HG03064 (cell line): ENCODE measurements at regions not wholly inside any gene's neighbourhood (a gene's known extent, or its start where the extent isn't known, plus 50 kb on each side); places are given as distances from the start of the nearest gene placed in this dataset.
A peak's percentile ranks its signal among the peaks of the same experiment; 100 is the strongest.
"Not testable (repeated sequence)": the region's sequence is repeated elsewhere in the genome, so short reads cannot be mapped to it uniquely, and the experiment has no call there.

Experiments used
- ATAC-seq: cut with Tn5 transposase; IDR thresholded peaks from one replicate; pipeline ENCODE4 v1.9.1; 2021; ENCODE audit warnings: low read depth; ENCODE audit not compliant: unreplicated experiment

DNA sequence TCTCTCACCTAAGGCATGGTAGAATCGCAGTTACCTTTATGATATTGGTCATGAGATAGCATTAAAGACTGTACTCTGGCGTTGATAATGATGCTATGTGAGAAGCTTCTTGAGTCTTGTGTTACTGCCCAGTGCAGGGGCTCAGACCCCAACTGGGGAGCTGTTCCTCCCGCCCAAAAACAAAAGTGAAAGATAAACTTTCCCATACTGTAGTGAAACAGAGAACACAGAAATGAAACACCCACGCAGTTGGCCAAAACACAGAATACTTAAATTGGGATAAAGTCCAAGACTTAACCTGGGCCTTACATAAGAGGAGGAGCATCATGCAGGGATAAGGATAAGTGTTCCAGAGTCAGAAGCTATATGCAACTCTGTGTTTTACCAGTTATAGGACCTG, 130.6 kb downstream of the HHIPL2 start:
- no peak for ATAC-seq

DNA sequence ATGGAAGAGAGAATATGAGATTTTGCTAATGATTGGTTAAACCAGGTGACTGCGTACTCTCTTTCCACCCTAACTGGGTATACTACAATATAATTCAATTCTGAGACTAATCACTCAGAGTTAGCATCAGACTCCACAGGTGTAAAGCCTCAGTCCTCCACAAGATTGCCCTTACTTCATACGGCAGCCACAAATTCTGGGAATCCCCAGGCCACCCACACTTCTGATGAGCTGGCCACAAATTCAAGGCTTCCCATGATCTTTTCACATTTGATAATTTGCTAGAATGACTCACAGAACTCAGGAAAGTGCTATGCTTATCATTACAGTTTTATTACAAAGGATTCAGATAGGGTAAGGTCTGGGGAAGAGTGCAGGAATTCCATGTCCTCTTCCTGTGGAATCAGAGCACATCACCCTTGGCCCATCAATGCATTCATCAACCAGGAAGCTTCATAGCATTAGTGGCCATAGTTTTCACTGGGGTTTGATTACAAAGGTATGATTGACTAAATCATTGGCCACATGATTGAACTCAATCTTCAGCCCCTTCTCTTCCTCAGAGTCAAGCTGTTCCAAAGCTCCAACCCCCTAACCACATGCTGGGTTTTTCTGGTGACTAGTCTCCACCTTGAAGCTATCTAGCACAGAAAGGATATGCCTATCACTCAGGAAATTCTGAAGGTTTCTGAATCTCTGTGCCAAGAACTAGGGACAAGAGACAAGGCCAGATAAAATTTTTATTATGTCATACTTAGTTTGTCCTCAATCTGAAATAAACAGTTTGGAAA, 131.7 kb downstream of the HHIPL2 start:
- ATAC-seq: no peak

DNA sequence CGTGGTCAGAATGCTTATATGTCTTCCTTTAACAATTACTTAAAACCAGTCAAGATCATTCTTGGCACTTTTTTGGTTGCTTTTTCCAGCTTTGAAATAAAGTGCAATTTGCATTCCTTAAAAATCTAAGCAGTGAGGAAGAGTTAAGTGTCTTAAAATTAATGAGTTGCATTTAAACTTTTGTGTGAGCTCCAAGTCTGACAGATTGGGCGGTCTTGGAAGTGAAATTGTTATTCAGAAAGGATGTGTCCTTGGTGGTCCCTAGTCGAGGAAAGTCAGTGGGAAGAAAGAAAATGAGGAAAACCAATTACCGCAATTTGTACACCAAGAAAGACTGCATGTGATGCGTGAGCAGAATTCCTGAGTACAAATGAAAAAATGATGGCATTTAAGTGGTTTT, 132.5 kb downstream of the HHIPL2 start:
- ATAC-seq: no peak

DNA sequence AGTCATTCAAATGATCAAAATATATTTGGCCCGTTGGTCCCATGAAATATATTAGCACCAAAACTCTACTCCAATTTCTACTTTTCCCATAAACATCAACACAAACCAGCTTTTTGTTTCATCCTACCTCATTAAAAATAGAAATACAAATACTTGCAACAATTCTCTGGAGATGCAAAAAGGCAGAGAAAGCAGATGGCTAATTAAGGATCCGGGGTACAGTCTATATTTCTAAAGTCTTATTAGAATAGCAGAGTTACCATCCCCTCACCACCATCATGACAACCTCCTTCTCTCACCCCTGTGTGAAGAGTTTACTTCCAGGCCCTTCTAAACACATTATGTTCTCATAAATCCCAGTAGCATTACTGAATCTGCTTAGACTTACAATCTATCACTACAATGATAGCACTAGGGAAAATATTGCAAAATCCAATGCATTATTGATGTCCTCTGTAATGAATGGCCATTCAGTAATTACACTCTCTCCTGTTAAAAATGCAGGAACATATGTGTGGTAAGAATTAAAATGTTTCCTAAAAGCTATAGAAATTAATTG, 133.8 kb downstream of the HHIPL2 start:
- ATAC-seq: no peak

DNA sequence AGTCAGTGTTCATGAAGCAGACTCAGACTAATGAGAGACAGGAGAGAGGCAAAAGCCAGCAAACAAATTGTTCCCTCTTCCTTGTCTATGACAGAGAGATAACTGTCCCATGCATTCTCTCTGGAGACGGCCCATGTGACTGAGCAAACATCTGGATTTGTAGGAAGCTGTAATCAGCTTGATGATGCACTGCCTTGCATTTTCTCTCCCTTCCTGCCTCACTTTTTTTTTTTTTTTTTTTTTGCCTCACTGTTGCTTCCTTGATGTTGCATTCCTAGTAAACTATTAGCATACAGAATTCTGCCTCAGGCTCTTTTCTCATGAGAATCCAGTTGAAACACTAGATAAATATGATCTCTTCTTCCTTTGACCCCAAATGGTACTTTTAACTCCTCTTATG, 134.5 kb downstream of the HHIPL2 start:
- no peak for ATAC-seq

DNA sequence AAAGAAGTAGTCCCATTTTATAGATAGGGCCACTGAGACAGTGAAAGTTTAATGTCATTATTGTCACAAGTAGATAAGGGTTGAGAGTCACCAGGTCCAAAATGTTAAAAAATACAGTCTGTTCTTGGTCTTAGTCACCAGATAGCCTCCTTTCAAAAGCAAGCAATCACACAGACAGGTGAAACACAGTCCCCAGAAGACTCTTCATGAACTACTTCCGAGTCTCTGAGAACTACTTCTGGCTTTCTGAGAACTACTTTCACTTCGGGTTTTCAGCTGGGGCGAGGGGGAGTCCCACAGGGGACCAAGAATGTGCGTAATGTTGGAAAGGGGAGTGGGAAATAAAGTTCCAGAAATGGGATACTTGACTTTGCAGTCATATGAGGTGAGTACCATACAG, 143.2 kb downstream of the HHIPL2 start:
- ATAC-seq: peak; percentile 75

DNA sequence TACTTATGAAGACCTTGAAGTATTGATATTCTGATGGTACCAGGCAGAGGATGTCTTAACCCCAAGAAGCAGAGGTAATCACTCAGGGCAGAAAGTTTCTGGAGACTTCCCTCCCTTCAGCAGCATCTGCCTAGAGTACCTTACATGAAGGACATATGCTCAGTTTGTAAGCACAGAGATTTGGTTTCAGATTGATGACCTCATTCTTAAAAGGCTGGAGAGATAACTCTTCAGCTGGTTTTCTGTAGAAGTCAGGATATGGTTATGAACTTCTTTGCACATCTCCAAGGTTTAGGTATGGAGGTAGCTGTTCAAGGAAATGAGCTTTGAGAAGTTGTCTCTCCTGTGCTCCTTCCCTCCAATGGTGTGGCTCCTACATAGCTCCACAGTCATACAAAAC, 148.7 kb downstream of the HHIPL2 start:
- ATAC-seq: no peak

DNA sequence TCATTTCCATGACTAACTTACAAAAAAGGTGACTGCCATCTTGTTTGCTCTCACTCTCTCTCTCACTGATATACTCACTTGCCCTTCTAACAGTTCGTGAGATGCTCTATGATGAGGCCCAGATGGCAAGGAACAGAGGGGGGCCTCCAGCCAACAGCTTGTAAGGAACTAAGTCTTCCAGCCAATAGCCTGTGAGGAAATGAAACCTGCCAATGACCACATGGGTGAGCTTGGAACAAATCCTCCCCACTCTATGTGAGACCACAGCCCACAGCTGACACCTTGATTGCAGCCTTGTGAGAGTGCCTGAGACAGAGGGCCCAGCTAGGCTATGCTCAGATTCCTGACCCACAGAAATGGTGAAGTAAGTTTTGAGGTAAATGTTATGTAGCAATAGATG, 153.7 kb downstream of the HHIPL2 start:
- no peak for ATAC-seq

DNA sequence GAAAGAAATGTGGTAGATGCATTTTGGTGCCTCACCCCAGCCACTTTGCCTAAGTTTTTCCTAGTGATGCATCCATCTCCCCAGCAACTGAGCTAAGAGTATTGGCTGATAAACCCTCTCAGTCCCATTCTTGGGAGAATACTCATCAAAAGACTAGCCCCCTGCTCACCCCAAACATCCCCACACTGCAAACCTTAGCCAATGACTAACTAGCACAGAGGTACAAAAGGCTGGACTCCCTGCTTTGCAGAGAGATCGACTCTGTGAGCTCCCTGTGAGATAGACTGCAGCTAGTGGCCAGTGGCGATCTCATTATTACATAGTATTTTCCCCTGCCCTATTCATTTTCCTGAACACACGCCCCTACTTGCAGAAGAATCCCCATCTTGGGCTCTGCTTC, 155.3 kb downstream of the HHIPL2 start:
- no peak for ATAC-seq

DNA sequence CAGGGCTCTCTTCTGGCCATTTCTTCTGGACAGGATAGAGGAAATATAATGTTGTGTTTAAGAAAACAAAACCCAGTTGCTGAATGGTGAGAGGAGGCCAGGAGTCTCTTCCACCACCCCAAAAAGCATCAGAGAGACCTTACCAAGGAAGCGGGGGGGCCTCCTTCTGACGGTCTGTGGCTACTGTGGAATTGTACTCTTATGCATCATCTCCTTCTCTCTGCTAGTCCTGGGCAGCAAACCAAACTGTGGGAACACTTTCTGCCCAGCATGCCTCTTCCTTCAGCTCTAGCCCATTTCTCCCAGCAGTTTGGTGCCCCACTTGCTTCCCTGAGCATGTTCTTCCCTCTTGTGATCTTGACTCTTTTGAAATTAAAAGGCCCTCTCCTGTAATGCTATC, 157.7 kb downstream of the HHIPL2 start:
- no peak for ATAC-seq

DNA sequence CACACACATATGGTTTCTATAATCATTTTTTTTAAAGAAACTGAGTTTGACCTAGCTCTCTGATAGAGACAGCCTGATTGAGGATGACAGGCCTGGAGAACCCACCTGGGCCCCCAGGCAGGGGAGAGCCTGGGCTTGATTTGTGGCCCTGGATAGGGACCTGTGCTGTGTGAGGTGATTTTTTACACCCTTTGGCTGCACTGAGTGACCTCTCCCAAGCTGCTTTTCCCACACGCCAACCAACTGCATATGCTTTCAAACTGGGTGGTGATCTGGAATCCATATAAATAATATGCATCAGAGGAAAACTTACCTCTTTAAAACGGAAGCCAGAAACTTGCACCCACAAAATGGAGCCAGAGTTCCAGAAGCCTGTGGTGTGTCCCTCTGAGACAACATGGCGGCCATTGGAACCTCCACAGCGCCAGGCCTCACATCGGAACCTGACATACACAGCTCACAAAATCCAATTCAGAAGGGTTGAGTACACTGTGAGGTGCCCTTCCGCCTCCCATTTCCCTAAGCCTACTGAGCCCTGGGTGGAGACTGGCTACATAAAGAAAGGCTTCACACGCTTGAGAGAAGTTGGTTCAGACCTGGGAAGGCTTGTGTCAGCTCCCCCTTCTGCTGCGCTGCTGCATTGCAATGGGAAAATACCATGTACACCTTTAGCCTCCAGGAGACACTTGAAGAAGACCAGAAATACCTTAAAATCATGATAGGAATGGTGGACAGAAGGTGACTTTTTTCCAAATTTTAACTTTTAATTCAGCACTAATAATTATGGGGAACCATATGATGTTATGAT, 160.7 kb downstream of the HHIPL2 start:
- no peak for ATAC-seq

DNA sequence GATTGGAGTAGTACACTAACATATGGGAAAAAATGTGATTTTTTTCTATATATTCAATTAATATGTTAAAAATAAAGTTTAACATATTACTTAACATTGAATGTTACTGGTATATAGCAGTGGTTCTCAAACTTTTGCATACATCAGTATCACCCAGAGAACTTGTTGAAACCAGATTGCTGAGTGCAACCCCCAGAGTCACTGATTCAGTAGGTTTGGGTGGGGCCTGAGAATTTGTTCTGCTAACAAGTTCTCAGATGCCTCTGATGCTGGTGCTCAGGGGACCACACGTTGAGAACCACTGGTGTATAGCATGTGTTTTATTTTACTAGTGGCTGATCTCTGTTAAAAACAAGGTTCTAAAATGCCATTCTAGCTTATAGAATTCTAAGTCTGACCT, 161.9 kb downstream of the HHIPL2 start:
- ATAC-seq: no peak

DNA sequence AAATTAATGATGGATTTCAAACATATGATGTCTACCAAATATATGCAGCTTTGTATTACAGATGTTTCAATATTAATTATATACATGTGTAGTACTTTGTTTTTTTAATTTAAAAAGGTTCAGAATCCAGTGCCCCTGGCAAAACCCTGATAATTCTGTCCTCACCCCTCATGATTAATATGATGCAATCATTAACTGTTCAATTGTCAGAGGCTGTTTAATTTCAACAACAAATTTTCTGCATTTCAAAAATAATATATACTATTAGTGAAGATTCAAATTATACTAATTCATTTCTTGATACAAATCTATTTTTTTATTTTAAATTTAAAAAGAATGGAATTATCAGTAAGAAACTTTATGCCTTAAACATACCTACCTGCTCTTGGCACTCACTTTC, 162.6 kb downstream of the HHIPL2 start:
- no peak for ATAC-seq

DNA sequence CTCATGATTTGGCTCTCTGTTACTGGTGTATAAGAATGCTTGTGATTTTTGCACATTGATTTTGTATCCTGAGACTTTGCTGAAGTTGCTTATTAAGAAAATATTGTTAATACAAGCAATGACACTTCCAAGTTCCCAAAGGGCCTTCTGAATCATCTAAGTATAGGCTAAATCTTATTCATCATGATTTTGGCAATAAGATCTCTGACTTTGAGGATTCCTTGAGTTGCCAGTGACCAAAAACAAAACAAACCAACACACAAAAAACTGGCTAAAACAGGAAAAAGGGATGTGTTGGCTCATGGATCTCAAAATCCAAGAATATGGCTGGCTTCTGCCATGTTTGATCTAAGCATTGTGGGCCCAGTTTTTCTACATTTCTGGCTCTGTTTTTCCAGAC, 163.4 kb downstream of the HHIPL2 start:
- no peak for ATAC-seq

DNA sequence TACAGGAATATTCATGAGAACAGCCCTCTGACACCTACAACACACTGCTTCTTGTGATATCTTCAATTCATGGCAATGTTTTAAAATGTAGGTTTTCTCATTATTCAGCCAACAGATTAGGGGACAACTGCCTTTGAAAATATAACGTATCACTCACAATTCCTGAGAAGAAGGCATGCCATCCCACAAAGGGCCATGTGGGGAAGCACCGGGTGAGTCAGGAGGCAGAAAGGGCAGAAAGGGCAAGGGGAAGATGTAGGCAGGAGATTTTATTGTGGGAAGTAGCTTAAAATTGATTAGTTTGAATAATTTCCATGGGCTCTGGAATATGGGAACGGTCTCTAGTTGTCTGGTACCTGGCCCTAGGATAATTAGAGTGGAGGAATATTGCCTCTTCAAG, 165.7 kb downstream of the HHIPL2 start:
- no peak for ATAC-seq

DNA sequence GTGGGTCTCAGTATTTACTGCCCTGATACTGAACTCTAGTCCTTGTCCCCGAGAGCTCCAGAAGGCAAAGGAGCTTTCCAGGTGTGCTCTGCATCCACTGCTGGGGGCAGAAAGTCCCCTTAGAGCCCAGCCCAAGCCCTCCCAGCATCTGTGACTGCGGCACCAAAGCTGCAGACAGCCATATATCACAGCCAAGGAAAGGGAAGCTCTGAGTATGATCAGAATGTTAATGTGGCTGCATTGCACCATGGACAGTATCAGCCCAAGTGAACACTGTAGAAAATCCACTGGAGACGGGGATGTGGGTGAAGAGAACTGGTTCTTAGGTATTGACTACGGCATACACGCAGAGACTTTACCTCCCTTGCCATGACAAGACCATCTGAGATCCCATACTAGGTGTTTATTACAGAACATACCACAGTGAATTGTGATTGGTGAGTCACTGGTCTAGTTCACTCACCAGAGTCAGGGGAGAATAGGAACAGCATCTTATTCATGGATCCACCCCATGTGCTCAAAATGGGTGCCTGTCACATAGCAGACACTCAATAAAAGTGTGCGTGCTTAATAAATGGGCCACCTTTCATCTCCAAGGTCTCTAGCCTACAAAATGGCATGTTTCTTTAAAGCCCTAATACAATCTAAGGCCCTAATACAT, 170.3 kb downstream of the HHIPL2 start:
- no peak for ATAC-seq

DNA sequence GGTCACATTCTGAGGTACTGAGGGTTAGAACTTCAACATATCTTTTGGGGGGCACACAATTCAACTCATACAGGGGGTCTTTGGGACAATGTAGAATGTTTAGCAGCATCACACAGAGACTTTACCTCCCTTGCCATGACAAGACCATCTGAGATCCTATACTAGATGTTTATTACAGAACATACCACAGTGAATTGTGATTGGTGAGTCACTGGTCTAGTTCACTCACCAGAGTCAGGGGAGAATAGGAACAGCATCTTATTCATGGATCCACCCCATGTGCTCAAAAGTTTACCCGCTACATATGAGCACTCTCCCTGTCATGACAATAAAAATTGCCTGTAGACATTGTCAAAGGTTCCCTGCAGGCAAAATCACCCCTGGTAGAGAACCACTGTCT, 171.1 kb downstream of the HHIPL2 start:
- not testable (repeated sequence) for ATAC-seq

DNA sequence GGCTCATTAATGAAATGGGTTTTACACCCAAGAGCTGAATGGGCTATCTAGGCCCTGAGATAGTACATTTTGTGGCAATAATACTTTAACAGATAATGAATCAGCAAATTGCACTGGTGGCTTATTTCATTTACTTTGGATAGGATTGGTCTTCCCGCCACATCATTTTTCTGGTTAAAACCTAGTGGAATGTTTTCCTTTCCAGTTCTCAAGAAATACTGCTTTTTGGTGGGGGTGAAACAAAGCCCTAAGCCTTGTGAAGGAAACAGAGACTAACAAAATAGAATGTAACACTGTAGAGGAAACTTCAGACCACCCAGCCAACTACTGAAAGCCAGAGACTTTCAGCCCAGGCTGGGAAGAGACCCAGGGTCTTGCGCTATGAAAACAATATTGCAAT, 172.2 kb downstream of the HHIPL2 start:
- no peak for ATAC-seq

DNA sequence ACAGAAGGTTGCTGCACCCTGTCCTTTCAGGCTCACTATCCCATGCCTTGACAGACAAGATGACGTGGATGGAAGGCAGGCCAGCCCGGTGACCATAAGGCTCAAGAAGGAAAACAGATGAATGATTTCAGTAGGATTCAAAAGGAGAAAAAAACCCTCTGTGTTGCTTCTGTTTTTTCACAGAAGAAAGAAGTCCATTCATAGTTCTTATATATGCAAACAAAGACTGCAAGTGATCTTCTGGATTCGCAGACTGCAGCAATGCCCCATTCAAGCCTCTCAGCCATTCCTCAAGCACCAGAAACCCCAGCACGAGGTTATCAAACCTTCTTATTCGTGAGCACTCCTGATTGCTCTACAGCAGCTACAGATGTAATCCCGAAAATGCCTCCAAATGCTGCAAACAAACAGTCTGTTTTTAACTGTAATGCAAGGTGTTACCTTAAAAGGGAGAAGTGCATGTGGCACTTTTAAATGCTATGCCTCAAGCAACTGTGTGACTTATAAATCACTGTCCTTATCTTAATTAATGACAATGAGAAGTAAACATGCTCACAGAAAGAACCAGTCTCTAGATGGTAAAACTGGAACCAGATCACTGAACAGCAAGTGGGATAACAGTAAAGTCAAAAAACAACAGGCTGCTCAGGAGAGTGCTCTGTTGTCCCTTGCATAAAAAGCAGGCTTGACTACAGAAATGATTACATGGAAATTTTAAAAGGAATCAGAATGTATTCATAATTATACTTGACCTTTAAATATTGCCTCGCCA, 173.9 kb downstream of the HHIPL2 start:
- ATAC-seq: no peak

DNA sequence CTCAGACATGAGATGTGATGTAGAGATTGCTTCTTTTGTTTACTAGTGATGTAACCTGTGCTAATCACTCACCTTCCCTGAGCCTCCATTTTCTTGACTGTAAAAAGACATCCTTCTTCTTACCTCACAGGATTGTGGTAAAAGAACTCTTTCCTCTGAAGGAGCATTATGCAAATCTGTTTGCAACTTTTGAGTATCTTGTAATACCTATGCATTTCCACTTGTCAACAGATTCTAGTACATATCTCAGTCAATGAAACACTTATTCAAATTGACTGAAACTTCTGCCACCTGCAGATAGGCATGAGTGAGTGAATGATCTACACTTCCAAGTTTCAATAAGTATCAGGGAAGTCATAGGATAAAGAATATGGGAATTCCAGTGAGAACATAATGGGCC, 174.7 kb downstream of the HHIPL2 start:
- no peak for ATAC-seq

DNA sequence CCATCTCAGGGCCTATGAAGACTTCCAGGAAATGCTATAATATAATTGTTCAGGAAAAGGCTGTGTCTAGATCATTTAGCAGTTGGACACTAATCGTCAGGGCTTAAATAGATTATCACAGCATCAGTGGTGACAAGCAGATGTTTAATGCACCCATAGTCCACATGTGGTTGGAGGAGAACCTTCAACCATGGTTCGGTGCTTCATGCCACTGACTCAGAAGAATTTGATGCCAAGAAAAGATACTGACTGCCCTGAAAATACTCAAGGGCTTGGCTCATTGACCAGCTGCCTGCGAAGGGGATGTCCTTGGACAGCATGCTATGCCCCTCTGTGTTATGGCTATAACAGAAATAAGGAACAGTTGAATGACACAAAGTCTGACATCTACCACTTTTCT, 175.7 kb downstream of the HHIPL2 start:
- ATAC-seq: no peak
